Spleen (tissue), 11 donors: ENCODE measurements at regions not wholly inside any gene's neighbourhood (a gene's known extent, or its start where the extent isn't known, plus 50 kb on each side); places are given as distances from the start of the nearest gene placed in this dataset.
A peak's percentile ranks its signal among the peaks of the same experiment; 100 is the strongest.

ENCODE experiments used
- DNase-seq: peaks from one replicate; pipeline ENCODE4 v3.0.0-alpha.2; 2020
- H3K27ac ChIP-seq, 8 donors: fragments of 200-600 bp; sonication (generic) in 7 of 8; 1 replicate in 4 of 8; 2 replicates in 4 of 8; pipeline versions ENCODE4 v1.5.0 to v1.8.0; 2016 to 2021; ENCODE audit warnings: inconsistent platforms in 4 of 8, mild to moderate bottlenecking in 4 of 8, moderate library complexity in 1 of 8
- H3K27me3 ChIP-seq, 7 donors: fragments of 200-600 bp; sonication (generic) in 6 of 7; replicated peaks in 1 of 7; 1 replicate in 4 of 7; 2 replicates in 3 of 7; pipeline versions ENCODE4 v1.5.0 to v1.8.0; 2016 to 2021; ENCODE audit warnings: inconsistent platforms in 3 of 7, mild to moderate bottlenecking in 1 of 7
- H3K36me3 ChIP-seq, 6 donors: fragments of 200-600 bp; sonication (generic) in 5 of 6; 1 replicate in 4 of 6; 2 replicates in 2 of 6; pipeline versions ENCODE4 v1.5.0 to v1.8.0; 2016 to 2021; ENCODE audit warnings: inconsistent platforms in 2 of 6
- H3K4me1 ChIP-seq, 6 donors: fragments of 200-600 bp; sonication (generic) in 5 of 6; 1 replicate in 3 of 6; 2 replicates in 3 of 6; pipeline versions ENCODE4 v1.5.0 to v1.8.0; 2016 to 2021; ENCODE audit warnings: inconsistent platforms in 3 of 6
- H3K4me3 ChIP-seq, 8 donors: fragments of 200-600 bp; sonication (generic) in 7 of 8; 1 replicate in 4 of 8; 2 replicates in 4 of 8; pipeline versions ENCODE4 v1.5.0 to v1.8.0; 2016 to 2021; ENCODE audit warnings: inconsistent platforms in 4 of 8, mild to moderate bottlenecking in 4 of 8, moderate library complexity in 2 of 8
- H3K9me3 ChIP-seq, 8 donors: fragments of 200-600 bp; sonication (generic) in 7 of 8; 1 replicate in 4 of 8; 2 replicates in 4 of 8; pipeline versions ENCODE4 v1.5.0 to v1.8.0; 2016 to 2021; ENCODE audit warnings: inconsistent platforms in 4 of 8
- CTCF ChIP-seq, 11 experiments: fragments of 200-600 bp in 7 of 11; fragments of 450-650 bp in 4 of 11; sonication (generic) in 4 of 11; IDR thresholded peaks in 8 of 11; conservative IDR thresholded peaks in 3 of 11; 1 replicate in 7 of 11; 2 replicates in 4 of 11; pipeline versions ENCODE4 v1.4.0 to v1.8.0; 2016 to 2021; ENCODE audit warnings: antibody characterized with exemption in 11 of 11, inconsistent platforms in 4 of 11, mild to moderate bottlenecking in 1 of 11
- POLR2A ChIP-seq, 3 donors: fragments of 450-650 bp; IDR thresholded peaks; one replicate each; pipeline ENCODE4 v1.5.1; 2017; ENCODE audit warnings: antibody characterized with exemption in 3 of 3, mild to moderate bottlenecking in 1 of 3
- POLR2AphosphoS5 ChIP-seq, 3 donors: sonication (generic); formaldehyde crosslinking; IDR thresholded peaks; one replicate each; pipeline ENCODE4 v1.5.1; 2017; ENCODE audit warnings: antibody characterized with exemption in 3 of 3
- WGBS, 5 donors: extraction: QIAGEN DNeasy Blood & Tissue Kit in 3 of 5; methylation state at CpG; one replicate each; pipeline versions ENCODE4 v1.1.5 to v1.1.7; 2013 to 2018; 5-methylcytosine and 5-hydroxymethylcytosine counted together
- intact Hi-C: fragments of 100-400 bp; cut with DNase I; formaldehyde crosslinking; loops from one replicate; pipeline ENCODE4 v1.15.0; 2023; ENCODE audit warnings: low total_unique reads
- donor health status: healthy with polysubstance abuse.
- donor health status: DM: no; HTN: no; CAD: no; lungs with moderate emphysema.
- donor health status: DM: no; HTN: no; CAD: no.
- donor health status: Bipolar disorder and iron deficiency.
- donor health status: healthy.
- donor health status: DM: no; HTN: no; CAD: no.
- donor health status: DM: yes; HTN: yes; CAD: no.

GRCh38 chr21:24716281-24716918 lies 890.9 kb downstream of the MRPL39 start:
- Histone ChIP-seq H3K27me3 (no peaks in the 10 kb centered on the region), H3K4me1 (no peaks in the 10 kb centered on the region), H3K4me3 (no peak overlapping the region), H3K27ac (no peak overlapping the region), H3K36me3 (no peaks in the 10 kb centered on the region), H3K9me3 (no peaks in the 10 kb centered on the region)
- intact Hi-C loops: no loop called here
- TF ChIP-seq POLR2AphosphoS5 (IDR thresholded peaks at IDR 0.05) (no peak), POLR2A (IDR thresholded peaks at IDR 0.05) (no peak), CTCF (IDR thresholded peaks at IDR 0.05 in 8 of 11, conservative IDR thresholded peaks at IDR 0.05 in 3 of 11) (no peak)
- WGBS, 5 donors: 55 to 79% (median 69%) methylated on average over 3 of the region's 3 CpGs
- no peak for DNase-seq

- Histone ChIP-seq H3K4me3 (no peak overlapping the region), H3K36me3 (no peaks in the 10 kb centered on the region), H3K4me1 (no peaks in the 10 kb centered on the region), H3K27ac (no peak overlapping the region), H3K9me3 (peaks cover 0 to 3% (median under 1%) of the 10 kb centered on the region in 8 donors), H3K27me3 (no peaks in the 10 kb centered on the region)
- DNase-seq: no peak
- intact Hi-C loops: no loop called here
- TF ChIP-seq POLR2AphosphoS5 (IDR thresholded peaks at IDR 0.05): no peak
- no peak for TF ChIP-seq POLR2A (IDR thresholded peaks at IDR 0.05)
- TF ChIP-seq CTCF (IDR thresholded peaks at IDR 0.05 in 8 of 11, conservative IDR thresholded peaks at IDR 0.05 in 3 of 11): no peak
- 50 to 69% (median 61%) methylated on average over 2 of the region's 2 CpGs for WGBS, 5 donors
Observed at GRCh38 chr21:24714646-24715200, 892.6 kb downstream of the MRPL39 start.

GRCh38 chr21:24705201-24705600 lies 902.1 kb downstream of the MRPL39 start:
- Histone ChIP-seq H3K27ac (no peak overlapping the region), H3K4me1 (no peaks in the 10 kb centered on the region), H3K27me3 (no peaks in the 10 kb centered on the region), H3K9me3 (peaks cover 0 to 7% (median 3%) of the 10 kb centered on the region in 8 donors), H3K36me3 (no peaks in the 10 kb centered on the region), H3K4me3 (no peak overlapping the region)
- DNase-seq: no peak
- TF ChIP-seq POLR2A (IDR thresholded peaks at IDR 0.05): no peak
- TF ChIP-seq POLR2AphosphoS5 (IDR thresholded peaks at IDR 0.05): no peak
- TF ChIP-seq CTCF (IDR thresholded peaks at IDR 0.05 in 8 of 11, conservative IDR thresholded peaks at IDR 0.05 in 3 of 11): no peak
- intact Hi-C loops: no loop called here
- WGBS, 5 donors: 54 to 60% (median 59%) methylated on average over 2 of the region's 2 CpGs

- H3K36me3 ChIP-seq: no peaks in the 10 kb centered on the region
- H3K4me3 ChIP-seq: peak overlapping the region in 2 of 8 donors; percentile 11 to 22
- H3K4me1 ChIP-seq: no peaks in the 10 kb centered on the region
- no peak overlapping the region for H3K27ac ChIP-seq
- intact Hi-C loops: no loop called here
- WGBS, 5 donors: 71 to 82% (median 78%) methylated on average over 2 of the region's 2 CpGs
- TF ChIP-seq POLR2AphosphoS5 (IDR thresholded peaks at IDR 0.05) (no peak), CTCF (IDR thresholded peaks at IDR 0.05 in 8 of 11, conservative IDR thresholded peaks at IDR 0.05 in 3 of 11) (no peak), POLR2A (IDR thresholded peaks at IDR 0.05) (no peak)
- no peaks in the 10 kb centered on the region for H3K27me3 ChIP-seq
- H3K9me3 ChIP-seq: no peaks in the 10 kb centered on the region
- no peak for DNase-seq
Observed at GRCh38 chr21:24693779-24694178, 913.5 kb downstream of the MRPL39 start.
